PC-9 (cell line): ENCODE measurements at regions not wholly inside any gene's neighbourhood (a gene's known extent, or its start where the extent isn't known, plus 50 kb on each side); places are given as distances from the start of the nearest gene placed in this dataset.
"Not testable (repeated sequence)": the region's sequence is repeated elsewhere in the genome, so short reads cannot be mapped to it uniquely, and the experiment has no call there.

Experiments
- EZH2 ChIP-seq: fragments of 200-600 bp; sonication (generic); IDR thresholded peaks from 2 replicates; pipeline ENCODE4 v1.8.0; 2017; ENCODE audit warnings: antibody characterized with exemption, low read depth
- TF ChIP-seq, protein P1 (sequence below): fragments of 200-600 bp; sonication (generic); conservative IDR thresholded peaks from 2 replicates; pipeline ENCODE4 v1.6.1; 2017; ENCODE audit warnings: mixed run types, antibody characterized with exemption, mild to moderate bottlenecking, moderate library complexity

DNA sequence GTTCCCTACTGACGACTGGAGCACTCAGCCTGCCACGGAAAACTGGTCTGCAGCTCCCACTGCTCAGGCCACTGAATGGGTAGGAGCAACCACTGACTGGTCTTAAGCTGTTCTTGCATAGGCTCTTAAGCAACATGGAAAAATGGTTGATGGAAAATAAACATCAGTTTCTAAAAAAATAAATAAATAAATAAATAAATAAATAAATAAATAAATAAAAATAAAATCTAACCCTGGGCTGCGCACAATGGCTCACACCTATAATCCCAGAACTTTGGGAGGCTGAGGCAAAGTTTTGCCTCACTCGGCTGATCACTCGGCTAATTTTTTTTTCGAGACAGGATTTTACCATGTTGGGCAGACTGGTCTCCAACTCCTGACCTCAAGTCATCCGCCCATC, 102.0 kb upstream of the DUSP21 start:
- TF ChIP-seq EZH2, result not testable (repeated sequence)
- TF ChIP-seq, protein P1, sequence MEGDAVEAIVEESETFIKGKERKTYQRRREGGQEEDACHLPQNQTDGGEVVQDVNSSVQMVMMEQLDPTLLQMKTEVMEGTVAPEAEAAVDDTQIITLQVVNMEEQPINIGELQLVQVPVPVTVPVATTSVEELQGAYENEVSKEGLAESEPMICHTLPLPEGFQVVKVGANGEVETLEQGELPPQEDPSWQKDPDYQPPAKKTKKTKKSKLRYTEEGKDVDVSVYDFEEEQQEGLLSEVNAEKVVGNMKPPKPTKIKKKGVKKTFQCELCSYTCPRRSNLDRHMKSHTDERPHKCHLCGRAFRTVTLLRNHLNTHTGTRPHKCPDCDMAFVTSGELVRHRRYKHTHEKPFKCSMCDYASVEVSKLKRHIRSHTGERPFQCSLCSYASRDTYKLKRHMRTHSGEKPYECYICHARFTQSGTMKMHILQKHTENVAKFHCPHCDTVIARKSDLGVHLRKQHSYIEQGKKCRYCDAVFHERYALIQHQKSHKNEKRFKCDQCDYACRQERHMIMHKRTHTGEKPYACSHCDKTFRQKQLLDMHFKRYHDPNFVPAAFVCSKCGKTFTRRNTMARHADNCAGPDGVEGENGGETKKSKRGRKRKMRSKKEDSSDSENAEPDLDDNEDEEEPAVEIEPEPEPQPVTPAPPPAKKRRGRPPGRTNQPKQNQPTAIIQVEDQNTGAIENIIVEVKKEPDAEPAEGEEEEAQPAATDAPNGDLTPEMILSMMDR, result not testable (repeated sequence)
